GM10266 (cell line): ENCODE measurements at regions not wholly inside any gene's neighbourhood (a gene's known extent, or its start where the extent isn't known, plus 50 kb on each side); places are given as distances from the start of the nearest gene placed in this dataset.

Source experiments
- DNase-seq: peaks from one replicate; pipeline ENCODE4 v3.0.0; 2012; ENCODE audit errors: extremely low spot score
- CTCF ChIP-seq: IDR thresholded peaks from 2 replicates; pipeline ENCODE4 v1.5.1; 2012; ENCODE audit warnings: mild to moderate bottlenecking, low read depth; ENCODE audit not compliant: control insufficient read depth, insufficient read depth; ENCODE audit errors: missing control alignments

- no peak for DNase-seq
- TF ChIP-seq CTCF: no peak
Measured at GRCh38 chr13:42720113-42720857, 61.1 kb upstream of the FAM216B start.

- TF ChIP-seq CTCF: no peak
- no peak for DNase-seq
Measured at GRCh38 chr13:42720858-42721219, 60.5 kb upstream of the FAM216B start.

- DNase-seq: no peak
- no peak for TF ChIP-seq CTCF
Measured at GRCh38 chr13:42722883-42723539, 58.4 kb upstream of the FAM216B start.

- DNase-seq: no peak
- no peak for TF ChIP-seq CTCF
Measured at GRCh38 chr13:42728507-42729180, 52.7 kb upstream of the FAM216B start.

GRCh38 chr13:42729857-42730402 lies 51.5 kb upstream of the FAM216B start:
- TF ChIP-seq CTCF: no peak
- no peak for DNase-seq
